Heart left ventricle (tissue), 16 donors: ENCODE measurements at regions not wholly inside any gene's neighbourhood (a gene's known extent, or its start where the extent isn't known, plus 50 kb on each side); places are given as distances from the start of the nearest gene placed in this dataset.

Source experiments
- ATAC-seq, 4 donors: fragments of 200-7000 bp; cut with Tn5 transposase; one replicate each; pipeline ENCODE4 v1.9.1; 2020 to 2022; ENCODE audit warnings: moderate library complexity in 4 of 4, mild to moderate bottlenecking in 3 of 4, moderate number of reproducible peaks in 1 of 4
- DNase-seq, 5 donors: peaks; one replicate each; pipeline ENCODE4 v3.0.0-alpha.2; 2020
- H3K27ac ChIP-seq, 12 donors: fragments of 200-600 bp; sonication (generic) in 4 of 12; one replicate each; pipeline versions ENCODE4 v1.5.0 to v1.8.0; 2016 to 2022; ENCODE audit warnings: mild to moderate bottlenecking in 2 of 12
- H3K27me3 ChIP-seq, 9 donors: fragments of 200-600 bp; sonication (generic) in 2 of 9; one replicate each; pipeline versions ENCODE4 v1.5.1 to v1.8.0; 2016 to 2022; ENCODE audit warnings: mild to moderate bottlenecking in 3 of 9
- H3K36me3 ChIP-seq, 9 donors: fragments of 200-600 bp; sonication (generic) in 2 of 9; one replicate each; pipeline versions ENCODE4 v1.5.0 to v1.8.0; 2018 to 2022; ENCODE audit warnings: mild to moderate bottlenecking in 2 of 9
- H3K4me1 ChIP-seq, 12 donors: fragments of 200-600 bp; sonication (generic) in 4 of 12; one replicate each; pipeline versions ENCODE4 v1.5.0 to v1.8.0; 2016 to 2022; ENCODE audit warnings: mild to moderate bottlenecking in 3 of 12
- H3K4me3 ChIP-seq, 12 donors: fragments of 200-600 bp; sonication (generic) in 4 of 12; one replicate each; pipeline versions ENCODE4 v1.5.0 to v1.8.0; 2017 to 2022; ENCODE audit warnings: mild to moderate bottlenecking in 9 of 12, moderate library complexity in 4 of 12
- H3K9me3 ChIP-seq, 12 donors: fragments of 200-600 bp; sonication (generic) in 4 of 12; one replicate each; pipeline versions ENCODE4 v1.5.0 to v1.8.0; 2016 to 2022; ENCODE audit warnings: mild to moderate bottlenecking in 1 of 12
- CTCF ChIP-seq, 12 donors: fragments of 200-600 bp; sonication (generic) in 4 of 12; IDR thresholded peaks; one replicate each; pipeline versions ENCODE4 v1.5.0 to v1.8.0; 2018 to 2022; ENCODE audit warnings: antibody characterized with exemption in 12 of 12, mild to moderate bottlenecking in 5 of 12
- POLR2A ChIP-seq, 2 donors: fragments of 450-650 bp; IDR thresholded peaks; one replicate each; pipeline ENCODE4 v1.6.1; 2017; ENCODE audit warnings: antibody characterized with exemption in 2 of 2, mild to moderate bottlenecking in 2 of 2, moderate library complexity in 2 of 2
- WGBS, 4 donors: extraction: QIAGEN DNeasy Blood & Tissue Kit in 2 of 4; methylation state at CpG; one replicate each; pipeline versions ENCODE4 v1.1.5 to v1.1.7; 2013 to 2018; 5-methylcytosine and 5-hydroxymethylcytosine counted together
- intact Hi-C, 10 donors: fragments of 100-400 bp; cut with DNase I; formaldehyde crosslinking; loops; one replicate each; pipeline versions ENCODE4 v1.11.1 to v1.14.2; 2022
- donor health status: ischemic (EF 13 %, LVEDD 7.1; RV severe dilation, severe dysfunction).
- donor health status: healthy with polysubstance abuse.
- donor health status: DM: no; HTN: yes; CAD: no.
- donor health status: DM: no; HTN: no; CAD: no.
- donor health status: ischemic (EF 25% LVEDD 6.9; RV normal size, moderate dysfunction).
- donor health status: ischemic (EF 25% LVEDD 5.7; RV mildly dilated, moderate dysfunction).
- donor health status: healthy.
- donor health status: DM: yes; HTN: yes; CAD: no.
- donor health status: ischemic (EF 35%, LVEDD 5.7; RV mildly dilated, moderate dysfunction).
- donor health status: nonischemic (EF 11% LVEDD 7.7; RV severe dilation, severe dysfunction).
- donor health status: DM: yes; HTN: yes; CAD: no.
- donor health status: PGD.
- donor health status: ischemic (EF 29% LVEDD 5.4; RV normal size, mild dysfunction).
- donor health status: nonischemic (EF 23%, LVEDD 6.1; RV moderate dilation, normal function).

GRCh38 chr1:218846181-218846580 lies 327.5 kb upstream of the LYPLAL1 start:
- no peaks in the 10 kb centered on the region for H3K9me3 ChIP-seq
- intact Hi-C loops, result no loop called here
- peaks cover 0 to 7% (median 0%) of the 10 kb centered on the region in 12 donors for H3K4me1 ChIP-seq
- no peaks in the 10 kb centered on the region for H3K27me3 ChIP-seq
- H3K4me3 ChIP-seq, result no peak overlapping the region
- TF ChIP-seq POLR2A (IDR thresholded peaks at IDR 0.05), result no peak
- no peak for TF ChIP-seq CTCF (IDR thresholded peaks at IDR 0.05)
- no peak overlapping the region for H3K27ac ChIP-seq
- 91 to 96% (median 94%) methylated on average over 4 of the region's 4 CpGs for WGBS, 4 donors
- no peaks in the 10 kb centered on the region for H3K36me3 ChIP-seq
- ATAC-seq (no peak), DNase-seq (no peak)

GRCh38 chr1:218847089-218847768 lies 326.4 kb upstream of the LYPLAL1 start:
- no peaks in the 10 kb centered on the region for H3K36me3 ChIP-seq
- H3K4me1 ChIP-seq, result peaks cover 0 to 7% (median 0%) of the 10 kb centered on the region in 12 donors
- ATAC-seq, result peak in 2 of 4 donors; percentile 50 to 55
- TF ChIP-seq CTCF (IDR thresholded peaks at IDR 0.05) (no peak), POLR2A (IDR thresholded peaks at IDR 0.05) (no peak)
- intact Hi-C loops, result no loop called here
- no peaks in the 10 kb centered on the region for H3K27me3 ChIP-seq
- H3K4me3 ChIP-seq, result no peak overlapping the region
- H3K9me3 ChIP-seq, result no peaks in the 10 kb centered on the region
- no peak for DNase-seq
- peak overlapping the region in 4 of 12 donors; percentile 20 to 40 (median 27) for H3K27ac ChIP-seq
- 80 to 87% (median 85%) methylated on average over 3 of the region's 3 CpGs for WGBS, 4 donors

GRCh38 chr1:218848009-218848408 lies 325.7 kb upstream of the LYPLAL1 start:
- ATAC-seq, result no peak
- no peaks in the 10 kb centered on the region for H3K9me3 ChIP-seq
- no peak overlapping the region for H3K4me3 ChIP-seq
- no peaks in the 10 kb centered on the region for H3K36me3 ChIP-seq
- TF ChIP-seq CTCF (IDR thresholded peaks at IDR 0.05), result no peak
- no peak for TF ChIP-seq POLR2A (IDR thresholded peaks at IDR 0.05)
- H3K27me3 ChIP-seq, result no peaks in the 10 kb centered on the region
- intact Hi-C loops, result no loop called here
- 66 to 88% (median 78%) methylated on average over 1 of the region's 1 CpG for WGBS, 4 donors
- peak overlapping the region in 3 of 12 donors; percentile 24 to 40 (median 30) for H3K27ac ChIP-seq
- H3K4me1 ChIP-seq, result peaks cover 0 to 7% (median 0%) of the 10 kb centered on the region in 12 donors
- DNase-seq, result no peak

GRCh38 chr1:218850367-218850766 lies 323.3 kb upstream of the LYPLAL1 start:
- ATAC-seq (no peak), DNase-seq (no peak)
- intact Hi-C loops, result no loop called here
- Histone ChIP-seq H3K36me3 (no peaks in the 10 kb centered on the region), H3K4me3 (no peak overlapping the region), H3K9me3 (no peaks in the 10 kb centered on the region), H3K4me1 (peaks cover 0 to 7% (median 0%) of the 10 kb centered on the region in 12 donors), H3K27me3 (no peaks in the 10 kb centered on the region), H3K27ac (no peak overlapping the region)
- 71 to 83% (median 74%) methylated on average over 2 of the region's 2 CpGs for WGBS, 4 donors
- TF ChIP-seq CTCF (IDR thresholded peaks at IDR 0.05) (no peak), POLR2A (IDR thresholded peaks at IDR 0.05) (no peak)
